GM12865 (cell line): ENCODE measurements at regions not wholly inside any gene's neighbourhood (a gene's known extent, or its start where the extent isn't known, plus 50 kb on each side); places are given as distances from the start of the nearest gene placed in this dataset.

Experiments used
- DNase-seq: peaks from one replicate; pipeline ENCODE4 v3.0.0; 2010; ENCODE audit warnings: low read depth
- H3K4me3 ChIP-seq: 2 replicates; pipeline ENCODE4 v1.5.1; 2011; ENCODE audit warnings: mild to moderate bottlenecking, low read depth, low read length, control low read depth
- TF ChIP-seq, protein P1 (sequence below): IDR thresholded peaks from 2 replicates; pipeline ENCODE4 v1.5.1; 2011; ENCODE audit warnings: low read length, control low read depth, low read depth, inconsistent platforms; ENCODE audit not compliant: insufficient read depth; ENCODE audit errors: missing control alignments

GRCh38 chr1:82752046-82752445 is 951.3 kb downstream of the ADGRL2 start:
- no peak overlapping the region for H3K4me3 ChIP-seq
- TF ChIP-seq, protein P1, sequence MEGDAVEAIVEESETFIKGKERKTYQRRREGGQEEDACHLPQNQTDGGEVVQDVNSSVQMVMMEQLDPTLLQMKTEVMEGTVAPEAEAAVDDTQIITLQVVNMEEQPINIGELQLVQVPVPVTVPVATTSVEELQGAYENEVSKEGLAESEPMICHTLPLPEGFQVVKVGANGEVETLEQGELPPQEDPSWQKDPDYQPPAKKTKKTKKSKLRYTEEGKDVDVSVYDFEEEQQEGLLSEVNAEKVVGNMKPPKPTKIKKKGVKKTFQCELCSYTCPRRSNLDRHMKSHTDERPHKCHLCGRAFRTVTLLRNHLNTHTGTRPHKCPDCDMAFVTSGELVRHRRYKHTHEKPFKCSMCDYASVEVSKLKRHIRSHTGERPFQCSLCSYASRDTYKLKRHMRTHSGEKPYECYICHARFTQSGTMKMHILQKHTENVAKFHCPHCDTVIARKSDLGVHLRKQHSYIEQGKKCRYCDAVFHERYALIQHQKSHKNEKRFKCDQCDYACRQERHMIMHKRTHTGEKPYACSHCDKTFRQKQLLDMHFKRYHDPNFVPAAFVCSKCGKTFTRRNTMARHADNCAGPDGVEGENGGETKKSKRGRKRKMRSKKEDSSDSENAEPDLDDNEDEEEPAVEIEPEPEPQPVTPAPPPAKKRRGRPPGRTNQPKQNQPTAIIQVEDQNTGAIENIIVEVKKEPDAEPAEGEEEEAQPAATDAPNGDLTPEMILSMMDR: no peak
- no peak for DNase-seq

- DNase-seq: no peak
- no peak overlapping the region for H3K4me3 ChIP-seq
- TF ChIP-seq, protein P1: no peak
These were observed 932.9 kb downstream of the ADGRL2 start for GRCh38 chr1:82733645-82734044.

DNA sequence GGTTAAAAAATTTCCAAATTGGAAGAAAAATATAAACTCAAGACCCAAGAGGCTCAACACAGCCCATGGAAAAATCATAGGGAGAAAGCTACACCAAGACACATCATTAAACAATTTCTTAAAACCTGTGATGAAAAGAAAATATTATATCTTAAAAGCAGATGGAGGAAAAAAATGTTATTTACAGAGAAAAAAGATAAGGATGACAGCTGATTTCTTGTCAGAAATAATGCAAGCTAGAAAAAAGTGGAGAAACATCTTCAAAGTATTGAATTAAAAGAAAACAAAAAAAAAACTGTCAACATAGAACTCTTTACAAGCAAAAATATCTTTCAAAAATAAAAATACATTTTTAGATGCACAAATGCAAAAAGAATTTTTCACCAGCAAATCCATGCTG is 930.5 kb downstream of the ADGRL2 start:
- DNase-seq: no peak
- TF ChIP-seq, protein P1: no peak
- no peak overlapping the region for H3K4me3 ChIP-seq

DNA sequence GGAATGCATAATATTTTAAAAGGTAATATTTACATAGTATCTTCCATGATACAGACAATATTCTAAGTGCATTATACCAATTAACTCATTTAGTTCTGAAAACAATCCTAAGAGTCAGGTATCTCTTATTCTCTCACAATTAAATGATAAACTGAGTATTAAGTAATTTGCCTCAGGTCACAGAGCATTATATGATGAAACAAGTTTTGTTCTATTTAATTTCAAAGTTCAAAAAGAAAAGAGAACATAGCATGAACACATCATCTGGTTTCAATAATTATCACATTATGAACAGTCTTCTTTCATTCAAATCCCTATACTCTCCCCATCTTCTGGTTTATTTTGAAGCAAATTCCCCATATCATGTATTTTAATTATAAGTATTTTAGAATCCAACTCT is 927.5 kb downstream of the ADGRL2 start:
- H3K4me3 ChIP-seq: no peak overlapping the region
- no peak for DNase-seq
- TF ChIP-seq, protein P1: no peak

GRCh38 chr1:82724246-82724645 is 923.5 kb downstream of the ADGRL2 start:
- no peak for DNase-seq
- H3K4me3 ChIP-seq: no peak overlapping the region
- TF ChIP-seq, protein P1: no peak

- TF ChIP-seq, protein P1: no peak
- no peak overlapping the region for H3K4me3 ChIP-seq
- no peak for DNase-seq
These were observed 921.9 kb downstream of the ADGRL2 start for GRCh38 chr1:82722608-82723007.

GRCh38 chr1:82721702-82722101 is 921.0 kb downstream of the ADGRL2 start:
- DNase-seq: peak; percentile 10
- TF ChIP-seq, protein P1: no peak
- H3K4me3 ChIP-seq: no peak overlapping the region
